HG03432 (cell line): ENCODE measurements at regions not wholly inside any gene's neighbourhood (a gene's known extent, or its start where the extent isn't known, plus 50 kb on each side); places are given as distances from the start of the nearest gene placed in this dataset.

Experiments used
- ATAC-seq: cut with Tn5 transposase; IDR thresholded peaks from one replicate; pipeline ENCODE4 v1.9.1; 2021; ENCODE audit warnings: mild to moderate bottlenecking, moderate library complexity; ENCODE audit not compliant: unreplicated experiment

DNA sequence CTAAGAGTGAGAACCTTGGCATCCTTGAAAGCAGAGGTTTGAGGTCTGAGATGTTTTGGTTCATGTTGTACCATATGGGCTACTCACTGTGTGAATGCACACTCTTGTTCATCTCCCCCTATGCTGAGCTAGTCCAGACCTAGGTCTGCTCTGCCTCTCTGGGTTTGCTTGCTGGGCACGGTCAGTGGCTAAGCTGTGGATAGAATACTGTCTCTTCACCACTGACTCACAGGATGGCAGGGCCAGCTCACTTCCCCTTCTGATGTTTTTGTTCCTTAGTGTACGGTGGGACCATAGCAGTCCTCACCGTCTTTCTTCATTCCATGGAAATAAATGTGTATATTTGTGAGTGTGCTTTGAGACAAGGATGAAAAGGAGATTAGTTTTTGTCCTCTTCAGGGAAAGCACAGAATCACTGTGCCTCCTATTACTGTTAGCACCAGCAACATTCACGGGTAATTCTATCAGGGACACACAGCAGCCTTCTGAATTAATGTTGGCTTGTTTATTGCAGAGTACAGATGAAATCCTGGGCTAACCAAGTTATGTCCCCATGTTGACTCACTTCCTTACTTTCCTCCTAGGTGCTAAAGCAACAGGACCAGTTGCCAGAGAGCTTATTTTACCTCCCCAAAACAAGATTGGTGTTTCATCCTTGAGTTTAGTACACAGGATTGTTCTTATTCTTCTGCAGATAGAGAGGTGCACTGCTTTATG lies 56.9 kb upstream of the IVNS1ABP start:
- no peak for ATAC-seq

DNA sequence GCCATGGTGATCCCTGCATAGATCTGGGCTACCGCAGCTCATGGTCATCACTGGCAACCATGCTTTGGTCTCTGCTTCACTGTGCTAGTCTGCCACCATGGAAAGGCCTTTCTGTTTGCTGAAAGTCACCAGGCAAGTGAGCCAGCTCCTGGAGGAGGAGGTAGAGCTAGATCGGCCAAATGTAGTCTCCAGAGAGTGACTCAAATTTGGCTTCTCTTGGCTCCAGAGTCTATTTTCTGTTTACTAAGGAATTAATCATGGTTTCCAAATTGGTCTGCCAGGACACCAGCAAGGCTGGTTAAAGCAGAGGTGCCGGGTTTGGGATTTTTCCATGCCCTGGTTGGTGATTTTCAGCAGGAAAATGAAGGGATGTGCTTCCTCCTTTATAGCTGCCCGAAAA lies 52.7 kb upstream of the IVNS1ABP start:
- no peak for ATAC-seq

DNA sequence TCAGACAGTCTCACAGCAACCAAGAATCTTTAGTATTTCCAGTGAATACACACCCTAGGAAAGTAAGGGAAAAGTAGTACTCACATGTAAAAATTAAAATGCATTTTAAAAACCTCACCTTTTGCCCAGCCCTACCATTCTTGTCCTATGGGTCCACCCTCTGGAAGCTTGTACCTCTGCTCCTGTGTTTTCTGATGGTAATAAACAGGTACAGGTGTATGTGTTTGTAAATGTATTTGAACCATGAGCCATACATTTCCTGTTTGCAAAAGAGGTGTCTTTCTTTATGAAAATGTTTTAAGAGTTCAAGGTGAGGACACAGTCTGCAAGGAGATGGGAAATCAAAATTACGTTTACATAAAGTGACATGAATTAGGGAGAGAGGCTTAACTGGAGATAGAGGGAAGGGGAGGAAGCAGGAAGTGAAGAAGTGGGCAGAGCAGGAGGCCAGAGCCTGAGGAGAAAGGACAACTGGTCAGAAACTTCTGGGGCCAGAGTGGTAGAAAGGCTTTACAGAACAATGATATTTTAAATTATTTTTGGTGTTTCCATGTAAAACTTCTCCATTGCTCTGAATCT lies 52.0 kb upstream of the IVNS1ABP start:
- no peak for ATAC-seq

DNA sequence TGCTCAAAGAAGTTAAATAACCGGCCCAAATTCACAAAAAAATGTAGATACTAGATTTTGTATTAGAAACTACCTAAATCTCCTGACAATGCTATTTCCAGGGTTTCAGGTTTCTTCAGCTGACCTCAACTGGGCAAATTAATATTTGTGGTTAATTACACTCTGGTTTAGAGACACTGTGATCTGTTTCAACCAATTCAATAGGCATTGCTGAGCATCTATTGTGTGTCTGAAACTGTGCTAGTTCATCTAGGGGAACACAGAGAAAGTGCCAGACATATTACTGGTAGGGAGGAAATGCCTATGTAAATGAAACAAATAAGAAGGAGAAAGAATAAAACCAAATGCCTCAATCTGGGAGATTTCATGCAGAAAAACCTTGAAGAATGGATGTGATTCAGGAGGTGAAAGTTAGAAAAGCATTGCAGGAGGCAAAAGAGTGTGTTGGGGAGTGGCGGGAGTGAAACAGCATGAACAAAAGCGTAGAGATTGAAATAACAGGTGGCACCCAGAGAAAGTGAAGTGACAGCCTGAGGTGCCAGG lies 51.3 kb upstream of the IVNS1ABP start:
- no peak for ATAC-seq

DNA sequence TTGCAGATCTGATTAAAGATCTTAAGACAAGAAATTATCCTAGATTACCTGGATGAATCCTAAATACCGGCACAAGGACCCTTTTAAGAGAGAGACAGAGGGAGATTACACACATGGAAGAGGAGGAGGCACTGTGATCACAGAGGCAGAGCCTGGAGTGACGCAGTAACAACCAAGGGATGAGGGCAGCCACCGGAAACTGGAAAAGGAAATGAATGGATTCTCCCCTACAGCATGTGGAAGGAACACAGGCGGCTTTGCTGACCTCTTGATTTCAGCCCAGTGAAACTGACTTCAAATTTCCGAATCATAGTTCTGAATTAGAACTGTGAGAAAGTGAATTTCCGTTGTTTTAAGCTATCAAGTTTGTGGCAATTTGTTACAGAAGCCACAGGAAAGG lies 50.2 kb upstream of the IVNS1ABP start:
- ATAC-seq = no peak
